Stomach (tissue), 4 donors: ENCODE measurements at regions not wholly inside any gene's neighbourhood (a gene's known extent, or its start where the extent isn't known, plus 50 kb on each side); places are given as distances from the start of the nearest gene placed in this dataset.

Source experiments
- EP300 ChIP-seq: sonication (generic); formaldehyde crosslinking; IDR thresholded peaks from one replicate; pipeline ENCODE4 v1.6.1; 2017; ENCODE audit warnings: antibody characterized with exemption
- POLR2A ChIP-seq, 4 donors: fragments of 450-650 bp; IDR thresholded peaks; one replicate each; pipeline ENCODE4 v1.6.1; 2016; ENCODE audit warnings: antibody characterized with exemption in 4 of 4, control low read depth in 2 of 4, mild to moderate bottlenecking in 1 of 4, moderate library complexity in 1 of 4
- POLR2AphosphoS5 ChIP-seq, 3 donors: sonication (generic); formaldehyde crosslinking; IDR thresholded peaks; one replicate each; pipeline ENCODE4 v1.6.1; 2016; ENCODE audit warnings: antibody characterized with exemption in 3 of 3
- TF ChIP-seq, protein P1 (sequence below), 7 experiments: fragments of 450-650 bp in 4 of 7; fragments of 200-600 bp in 3 of 7; sonication (generic) in 3 of 7; IDR thresholded peaks; one replicate each; pipeline ENCODE4 v1.5.1; 2016 to 2019; ENCODE audit warnings: antibody characterized with exemption in 7 of 7, control low read depth in 2 of 7, mild to moderate bottlenecking in 1 of 7

DNA sequence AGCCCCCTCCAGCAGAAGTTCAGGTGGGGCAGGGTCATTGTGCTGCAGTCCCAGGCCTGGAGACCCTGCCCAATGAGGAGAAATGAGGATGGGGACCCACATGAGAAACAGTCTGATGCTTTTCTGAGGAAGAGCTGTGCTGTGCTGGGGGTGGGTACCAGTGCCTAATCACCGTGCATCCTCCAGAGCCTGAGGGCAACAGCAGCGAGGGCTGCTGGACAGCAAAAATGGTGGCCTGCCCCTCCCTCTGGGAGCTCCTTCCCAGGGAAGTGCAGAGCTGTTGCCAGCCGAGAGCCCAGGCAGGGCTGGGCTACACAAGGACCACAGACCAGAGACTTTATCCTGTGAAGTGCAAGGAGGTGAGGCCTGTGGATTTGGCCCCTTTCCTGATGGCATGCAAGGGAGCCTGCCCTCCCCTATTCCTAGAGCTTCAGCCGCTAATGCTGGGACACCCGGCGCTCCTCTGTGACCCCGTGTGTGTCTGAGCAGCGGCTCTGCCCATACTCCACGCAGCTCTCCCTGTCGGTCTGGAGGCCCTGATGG lies 134.8 kb downstream of the DSEL start:
- TF ChIP-seq POLR2AphosphoS5 (IDR thresholded peaks at IDR 0.05) = no peak
- TF ChIP-seq, protein P1, sequence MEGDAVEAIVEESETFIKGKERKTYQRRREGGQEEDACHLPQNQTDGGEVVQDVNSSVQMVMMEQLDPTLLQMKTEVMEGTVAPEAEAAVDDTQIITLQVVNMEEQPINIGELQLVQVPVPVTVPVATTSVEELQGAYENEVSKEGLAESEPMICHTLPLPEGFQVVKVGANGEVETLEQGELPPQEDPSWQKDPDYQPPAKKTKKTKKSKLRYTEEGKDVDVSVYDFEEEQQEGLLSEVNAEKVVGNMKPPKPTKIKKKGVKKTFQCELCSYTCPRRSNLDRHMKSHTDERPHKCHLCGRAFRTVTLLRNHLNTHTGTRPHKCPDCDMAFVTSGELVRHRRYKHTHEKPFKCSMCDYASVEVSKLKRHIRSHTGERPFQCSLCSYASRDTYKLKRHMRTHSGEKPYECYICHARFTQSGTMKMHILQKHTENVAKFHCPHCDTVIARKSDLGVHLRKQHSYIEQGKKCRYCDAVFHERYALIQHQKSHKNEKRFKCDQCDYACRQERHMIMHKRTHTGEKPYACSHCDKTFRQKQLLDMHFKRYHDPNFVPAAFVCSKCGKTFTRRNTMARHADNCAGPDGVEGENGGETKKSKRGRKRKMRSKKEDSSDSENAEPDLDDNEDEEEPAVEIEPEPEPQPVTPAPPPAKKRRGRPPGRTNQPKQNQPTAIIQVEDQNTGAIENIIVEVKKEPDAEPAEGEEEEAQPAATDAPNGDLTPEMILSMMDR (IDR thresholded peaks at IDR 0.05) = no peak
- TF ChIP-seq POLR2A (IDR thresholded peaks at IDR 0.05) = no peak
- no peak for TF ChIP-seq EP300
